Endothelial cell of umbilical vein (primary cell): ENCODE measurements at regions not wholly inside any gene's neighbourhood (a gene's known extent, or its start where the extent isn't known, plus 50 kb on each side); places are given as distances from the start of the nearest gene placed in this dataset.

Experiments used
- BruUV-seq: library from RNA; stranded (reverse); fragments of 400-500 nt; replicated peaks from 2 replicates; lab custom pipeline; 2021; lab: Mats Ljungman, UMichigan
- CTCF ChIA-PET: fragments of 300-600, 350-600 bp; sonication (Branson Sonifier 250); formaldehyde crosslinking; loops from one replicate; lab custom pipeline; 2021; ENCODE audit warnings: antibody characterized with exemption, inconsistent platforms; lab: Charles Lee
- POLR2A ChIA-PET: fragments of 300-600, 350-600 bp; sonication (Branson Sonifier 250); formaldehyde crosslinking; loops from one replicate; lab custom pipeline; 2021; ENCODE audit warnings: antibody characterized with exemption, inconsistent platforms; lab: Charles Lee
- DNase-seq: peaks from one replicate; pipeline ENCODE4 v3.0.0-alpha.2; 2011; ENCODE audit warnings: low read depth, low spot score
- FAIRE-seq: peaks from 2 replicates; lab custom pipeline; 2011; peaks lifted over from hg19 to GRCh38; lab: Jason Lieb, UNC
- H2AFZ ChIP-seq: 2 replicates; pipeline ENCODE4 v1.6.0; 2012; ENCODE audit warnings: low read depth, low read length, control low read depth, inconsistent platforms
- H3K27ac ChIP-seq: 2 replicates; pipeline ENCODE4 v1.5.1; 2011; ENCODE audit warnings: low read depth, mild to moderate bottlenecking, control low read depth, low read length, moderate library complexity; ENCODE audit not compliant: insufficient read depth
- H3K27me3 ChIP-seq, 2 experiments: 2 replicates each; pipeline versions ENCODE4 v1.6.0 to v1.6.1; 2011; ENCODE audit warnings: low read length in 2 of 2, mixed read lengths in 1 of 2; ENCODE audit not compliant: control insufficient read depth in 2 of 2, insufficient read depth in 2 of 2
- H3K36me3 ChIP-seq, 2 experiments: 2 replicates in 1 of 2; 3 replicates in 1 of 2; pipeline ENCODE4 v1.5.1; 2011; ENCODE audit warnings: low read length in 2 of 2, mild to moderate bottlenecking in 1 of 2, moderate library complexity in 1 of 2; ENCODE audit not compliant: control insufficient read depth in 2 of 2, insufficient read depth in 2 of 2; ENCODE audit errors: extremely low read depth in 1 of 2
- H3K4me1 ChIP-seq: 3 replicates; pipeline ENCODE4 v1.5.1; 2011; ENCODE audit warnings: mild to moderate bottlenecking, low read length; ENCODE audit not compliant: control insufficient read depth, insufficient read depth; ENCODE audit errors: extremely low read depth
- H3K4me2 ChIP-seq: 2 replicates; pipeline ENCODE4 v1.6.1; 2011; ENCODE audit warnings: low read length, control low read depth, mixed read lengths; ENCODE audit not compliant: insufficient read depth
- H3K4me3 ChIP-seq, 3 experiments: fragments of 200-600 bp in 1 of 3; sonication (generic), shearing (Covaris generic) in 1 of 3; replicated peaks in 1 of 3; 2 replicates each; pipeline ENCODE4 v1.5.1; 2011 to 2016; ENCODE audit warnings: control low read depth in 3 of 3, low read length in 3 of 3, mild to moderate bottlenecking in 2 of 3, inconsistent platforms in 1 of 3, low read depth in 1 of 3, moderate library complexity in 1 of 3; ENCODE audit not compliant: insufficient read depth in 1 of 3
- H3K79me2 ChIP-seq: 2 replicates; pipeline ENCODE4 v1.6.0; 2012; ENCODE audit warnings: low read length, inconsistent platforms; ENCODE audit not compliant: control insufficient read depth, insufficient read depth
- H3K9ac ChIP-seq: replicated peaks from 2 replicates; pipeline ENCODE3; 2011; ENCODE audit warnings: low read length, control low read depth; ENCODE audit not compliant: insufficient read depth; ENCODE audit errors: extremely low read depth
- H3K9me1 ChIP-seq: replicated peaks from 3 replicates; pipeline ENCODE4 v1.6.0; 2011; ENCODE audit warnings: mild to moderate bottlenecking, low read length; ENCODE audit not compliant: control insufficient read depth, insufficient read depth; ENCODE audit errors: extremely low read depth
- H3K9me3 ChIP-seq: replicated peaks from 2 replicates; pipeline ENCODE4 v1.5.1; 2012; ENCODE audit warnings: low read length, inconsistent platforms; ENCODE audit not compliant: control insufficient read depth, insufficient read depth
- H4K20me1 ChIP-seq: replicated peaks from 2 replicates; pipeline ENCODE3; 2011; ENCODE audit warnings: mild to moderate bottlenecking, low read length; ENCODE audit not compliant: control insufficient read depth, insufficient read depth; ENCODE audit errors: extremely low read depth
- CTCF ChIP-seq, 2 donors: IDR thresholded peaks; 1 replicate in 1 of 2; 2 replicates in 1 of 2; pipeline ENCODE4 v1.5.1; 2011; ENCODE audit warnings: low read length in 2 of 2, mild to moderate bottlenecking in 2 of 2, moderate library complexity in 2 of 2, control low read depth in 1 of 2, inconsistent platforms in 1 of 2, low read depth in 1 of 2; ENCODE audit not compliant: insufficient read depth in 1 of 2; ENCODE audit errors: extremely low read depth in 1 of 2
- EZH2 ChIP-seq: IDR thresholded peaks from 2 replicates; pipeline ENCODE4 v1.6.1; 2012; ENCODE audit warnings: borderline replicate concordance, low read depth, mild to moderate bottlenecking, moderate library complexity, low read length, inconsistent platforms; ENCODE audit not compliant: severe bottlenecking
- FOS ChIP-seq: IDR thresholded peaks from 2 replicates; pipeline ENCODE4 v1.6.1; 2011; ENCODE audit warnings: mild to moderate bottlenecking, low read length, moderate library complexity, borderline replicate concordance; ENCODE audit not compliant: insufficient read depth
- GATA2 ChIP-seq: IDR thresholded peaks from 2 replicates; pipeline ENCODE4 v1.7.0; 2011; ENCODE audit warnings: low read depth, mild to moderate bottlenecking, moderate library complexity, mixed read lengths, low read length; ENCODE audit not compliant: insufficient read length, insufficient read depth
- JUN ChIP-seq: IDR thresholded peaks from 2 replicates; pipeline ENCODE4 v1.6.1; 2011; ENCODE audit warnings: borderline replicate concordance, low read depth; ENCODE audit not compliant: insufficient read length, insufficient read depth
- MAX ChIP-seq: IDR thresholded peaks from 2 replicates; pipeline ENCODE4 v1.6.1; 2011; ENCODE audit not compliant: insufficient read depth, insufficient read length
- MYC ChIP-seq: IDR thresholded peaks from one replicate; pipeline ENCODE4 v1.6.1; 2011; ENCODE audit warnings: mild to moderate bottlenecking, low read depth, low read length
- POLR2A ChIP-seq: IDR thresholded peaks from 2 replicates; pipeline ENCODE4 v1.6.1; 2012; ENCODE audit warnings: low read depth, mild to moderate bottlenecking, control low read depth, low read length
- POLR2AphosphoS5 ChIP-seq: IDR thresholded peaks from 2 replicates; pipeline ENCODE4 v1.6.1; 2012; ENCODE audit warnings: low read depth, mild to moderate bottlenecking, control low read depth, low read length, moderate library complexity; ENCODE audit not compliant: insufficient read depth
- dilution Hi-C: fragments of 300-500 bp; cut with MboI; formaldehyde crosslinking; loops from one replicate; pipeline ENCODE4 v1.15.0; 2019; ENCODE audit warnings: low sequenced_read_pairs; ENCODE audit not compliant: extremely low pct_ligation_motif_present
- intact Hi-C: fragments of 100-400 bp; cut with micrococcal nuclease; formaldehyde crosslinking; loops from one replicate; pipeline ENCODE4 v1.10.0; 2022

DNA sequence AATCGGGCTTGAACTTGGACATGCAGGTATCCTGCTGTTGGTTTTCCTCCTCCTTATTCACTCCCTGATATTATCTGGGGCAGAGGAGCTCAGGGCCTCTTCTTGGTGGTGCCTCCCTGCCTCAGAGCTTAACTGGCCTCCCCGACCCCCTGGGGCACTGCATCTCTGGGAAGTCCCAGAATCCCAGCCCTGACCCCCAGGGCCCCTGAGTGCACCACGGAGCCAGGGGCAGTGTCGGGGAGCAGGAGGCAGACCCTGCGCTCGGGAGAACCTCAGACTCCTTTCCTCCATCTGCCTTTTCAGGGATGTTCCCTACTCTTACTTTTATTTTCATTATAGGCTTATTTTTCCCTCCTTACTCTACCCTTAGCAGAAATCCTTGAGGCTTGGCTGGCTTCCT is 537.0 kb downstream of the BRD1 start:
- no peak for FAIRE-seq
- TF ChIP-seq POLR2AphosphoS5, result no peak
- no peak for TF ChIP-seq POLR2A
- TF ChIP-seq FOS, result no peak
- no peak for TF ChIP-seq MAX
- no peak for TF ChIP-seq CTCF (IDR thresholded peaks at IDR 0.05; ENCODE audit: extremely low read depth in 1 of 2, insufficient read depth in 1 of 2, low read depth in 1 of 2, low read length in 2 of 2)
- TF ChIP-seq EZH2, result no peak
- TF ChIP-seq JUN, result no peak
- no peak for TF ChIP-seq MYC
- TF ChIP-seq GATA2, result no peak
- CTCF ChIA-PET, result no interaction called here

More for the DNA sequence above, 537.0 kb downstream of the BRD1 start:
- no TSS peak for BruUV-seq
- peaks cover 5% of the 10 kb centered on the region for H3K9me3 ChIP-seq
- POLR2A ChIA-PET, result no interaction called here
- no peaks in the 10 kb centered on the region for H3K27me3 ChIP-seq
- no peaks in the 10 kb centered on the region for H4K20me1 ChIP-seq
- no peak overlapping the region for H3K4me3 ChIP-seq
- intact Hi-C loops (no loop called here), dilution Hi-C loops (no loop called here)
- no peak overlapping the region for H2AFZ ChIP-seq
- no peaks in the 10 kb centered on the region for H3K9me1 ChIP-seq
- no peaks in the 10 kb centered on the region for H3K79me2 ChIP-seq
- no peak overlapping the region for H3K9ac ChIP-seq
- no peak overlapping the region for H3K27ac ChIP-seq
- H3K4me1 ChIP-seq, result no peaks in the 10 kb centered on the region
- H3K36me3 ChIP-seq, result no peaks in the 10 kb centered on the region
- no peak overlapping the region for H3K4me2 ChIP-seq
- DNase-seq, result no peak
